ENCODE measurements at regions not wholly inside any gene's neighbourhood (a gene's known extent, or its start where the extent isn't known, plus 50 kb on each side); places are given as distances from the start of the nearest gene placed in this dataset.

DNA sequence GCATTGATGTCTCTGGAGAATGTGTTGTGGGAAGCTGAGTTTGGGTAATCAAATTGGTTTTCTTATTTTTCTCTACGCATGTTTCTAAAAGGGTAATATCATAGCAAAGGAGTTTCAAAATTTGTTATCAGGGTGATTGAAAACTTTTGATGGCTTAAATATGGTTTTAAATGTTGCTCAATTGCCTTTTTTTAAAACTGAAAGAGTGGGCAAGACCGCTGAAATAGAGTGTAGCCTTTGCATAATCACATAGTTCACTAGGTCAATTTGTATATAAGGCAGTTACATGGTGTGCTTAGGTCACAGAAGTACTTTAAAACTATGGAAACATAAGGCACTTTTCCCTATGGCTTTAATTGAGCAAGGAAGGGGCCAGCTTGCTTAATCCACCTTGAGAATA is 167.4 kb downstream of the SNAPC1 start:
- peak in 1 of 2 donors; percentile 68 for DNase-seq (ENCODE audit: low read depth in 2 of 2)
- H3K4me1 ChIP-seq (ENCODE audit: control insufficient read depth, extremely low read depth, insufficient read depth, low read length), result peaks cover 5% of the 10 kb centered on the region
- H3K4me3 ChIP-seq (replicated peaks in 1 of 4; ENCODE audit: control extremely low read depth in 1 of 4, insufficient read depth in 1 of 4, low read depth in 3 of 4, low read length in 4 of 4), result no peak overlapping the region
- TF ChIP-seq, protein P1, sequence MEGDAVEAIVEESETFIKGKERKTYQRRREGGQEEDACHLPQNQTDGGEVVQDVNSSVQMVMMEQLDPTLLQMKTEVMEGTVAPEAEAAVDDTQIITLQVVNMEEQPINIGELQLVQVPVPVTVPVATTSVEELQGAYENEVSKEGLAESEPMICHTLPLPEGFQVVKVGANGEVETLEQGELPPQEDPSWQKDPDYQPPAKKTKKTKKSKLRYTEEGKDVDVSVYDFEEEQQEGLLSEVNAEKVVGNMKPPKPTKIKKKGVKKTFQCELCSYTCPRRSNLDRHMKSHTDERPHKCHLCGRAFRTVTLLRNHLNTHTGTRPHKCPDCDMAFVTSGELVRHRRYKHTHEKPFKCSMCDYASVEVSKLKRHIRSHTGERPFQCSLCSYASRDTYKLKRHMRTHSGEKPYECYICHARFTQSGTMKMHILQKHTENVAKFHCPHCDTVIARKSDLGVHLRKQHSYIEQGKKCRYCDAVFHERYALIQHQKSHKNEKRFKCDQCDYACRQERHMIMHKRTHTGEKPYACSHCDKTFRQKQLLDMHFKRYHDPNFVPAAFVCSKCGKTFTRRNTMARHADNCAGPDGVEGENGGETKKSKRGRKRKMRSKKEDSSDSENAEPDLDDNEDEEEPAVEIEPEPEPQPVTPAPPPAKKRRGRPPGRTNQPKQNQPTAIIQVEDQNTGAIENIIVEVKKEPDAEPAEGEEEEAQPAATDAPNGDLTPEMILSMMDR (conservative IDR thresholded peaks at IDR 0.05 in 1 of 2, IDR thresholded peaks at IDR 0.05 in 1 of 2; ENCODE audit: low read depth in 1 of 2, low read length in 2 of 2), result no peak
- TF ChIP-seq EZH2 (IDR thresholded peaks at IDR 0.05; ENCODE audit: low read length, missing control alignments), result no peak
- H3K9me3 ChIP-seq (ENCODE audit: control insufficient read depth, insufficient read depth, low read depth, low read length), result no peaks in the 10 kb centered on the region
- no peaks in the 10 kb centered on the region for H3K79me2 ChIP-seq (ENCODE audit: control insufficient read depth, insufficient read depth, low read length)
- H3K4me2 ChIP-seq (ENCODE audit: extremely low read depth, insufficient read depth, low read length), result no peak overlapping the region
- H3K27ac ChIP-seq (ENCODE audit: insufficient read depth, low read length), result no peak overlapping the region
- no peaks in the 10 kb centered on the region for H3K36me3 ChIP-seq (ENCODE audit: control insufficient read depth, insufficient read depth, low read length)
- H3K27me3 ChIP-seq (ENCODE audit: control insufficient read depth, insufficient read depth, low read length), result no peaks in the 10 kb centered on the region
- H2AFZ ChIP-seq (ENCODE audit: low read length), result no peak overlapping the region
- no peaks in the 10 kb centered on the region for H4K20me1 ChIP-seq (ENCODE audit: control insufficient read depth, extremely low read depth, insufficient read depth, low read length)
- no peak overlapping the region for H3K9ac ChIP-seq (ENCODE audit: insufficient read depth, low read length)

DNA sequence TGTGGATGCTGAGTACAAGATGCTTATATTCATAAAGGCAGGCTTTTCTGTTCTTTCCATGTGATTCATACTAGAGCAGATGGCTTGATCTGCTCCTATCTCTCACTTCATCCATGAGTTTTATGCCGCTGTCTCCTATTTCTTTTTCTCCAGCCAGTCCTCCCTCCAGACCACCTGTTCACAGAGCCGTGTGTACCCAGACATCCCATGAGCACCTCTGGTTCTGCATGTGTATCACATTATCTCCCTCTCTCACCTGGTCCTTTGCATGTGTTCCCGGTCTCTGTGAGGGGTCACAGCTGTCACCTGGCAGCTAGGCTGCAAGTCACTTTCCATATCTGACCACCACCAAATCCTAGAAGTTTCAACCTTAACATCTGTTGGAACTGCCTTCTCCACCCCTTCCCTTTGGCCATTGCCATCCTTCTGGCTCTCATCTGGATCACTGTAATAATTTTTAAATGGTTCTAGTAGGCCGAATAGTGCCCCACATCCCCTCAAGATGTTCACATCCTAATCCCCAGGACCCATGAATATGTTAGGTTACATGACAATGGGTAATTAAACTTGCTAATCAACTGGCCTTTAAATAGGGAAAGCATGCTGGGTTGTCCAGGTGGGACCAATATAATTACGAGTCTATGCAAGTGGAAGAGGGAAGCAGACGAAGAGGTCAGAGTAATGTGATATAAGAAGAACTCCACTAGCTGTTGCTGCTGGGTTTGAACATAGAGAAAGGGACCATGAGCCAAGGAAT is 168.1 kb downstream of the SNAPC1 start:
- Histone ChIP-seq H3K4me3 (replicated peaks in 1 of 4; ENCODE audit: control extremely low read depth in 1 of 4, insufficient read depth in 1 of 4, low read depth in 3 of 4, low read length in 4 of 4) (no peak overlapping the region), H3K27ac (ENCODE audit: insufficient read depth, low read length) (no peak overlapping the region), H3K36me3 (ENCODE audit: control insufficient read depth, insufficient read depth, low read length) (no peaks in the 10 kb centered on the region), H3K4me1 (ENCODE audit: control insufficient read depth, extremely low read depth, insufficient read depth, low read length) (peaks cover 5% of the 10 kb centered on the region), H2AFZ (ENCODE audit: low read length) (no peak overlapping the region), H3K4me2 (ENCODE audit: extremely low read depth, insufficient read depth, low read length) (no peak overlapping the region), H4K20me1 (ENCODE audit: control insufficient read depth, extremely low read depth, insufficient read depth, low read length) (no peaks in the 10 kb centered on the region), H3K9me3 (ENCODE audit: control insufficient read depth, insufficient read depth, low read depth, low read length) (no peaks in the 10 kb centered on the region), H3K79me2 (ENCODE audit: control insufficient read depth, insufficient read depth, low read length) (no peaks in the 10 kb centered on the region), H3K27me3 (ENCODE audit: control insufficient read depth, insufficient read depth, low read length) (no peaks in the 10 kb centered on the region), H3K9ac (ENCODE audit: insufficient read depth, low read length) (no peak overlapping the region)
- no peak for DNase-seq (ENCODE audit: low read depth in 2 of 2)
- TF ChIP-seq EZH2 (IDR thresholded peaks at IDR 0.05; ENCODE audit: low read length, missing control alignments), result no peak
- TF ChIP-seq, protein P1 (conservative IDR thresholded peaks at IDR 0.05 in 1 of 2, IDR thresholded peaks at IDR 0.05 in 1 of 2; ENCODE audit: low read depth in 1 of 2, low read length in 2 of 2), result no peak

GRCh38 chr14:61932974-61933373 is 170.8 kb downstream of the SNAPC1 start:
- Histone ChIP-seq H3K36me3 (ENCODE audit: control insufficient read depth, insufficient read depth, low read length) (no peaks in the 10 kb centered on the region), H3K4me1 (ENCODE audit: control insufficient read depth, extremely low read depth, insufficient read depth, low read length) (peaks cover 3% of the 10 kb centered on the region), H3K79me2 (ENCODE audit: control insufficient read depth, insufficient read depth, low read length) (no peaks in the 10 kb centered on the region), H3K27ac (ENCODE audit: insufficient read depth, low read length) (no peak overlapping the region), H3K9me3 (ENCODE audit: control insufficient read depth, insufficient read depth, low read depth, low read length) (no peaks in the 10 kb centered on the region), H3K4me2 (ENCODE audit: extremely low read depth, insufficient read depth, low read length) (no peak overlapping the region), H3K9ac (ENCODE audit: insufficient read depth, low read length) (no peak overlapping the region), H3K27me3 (ENCODE audit: control insufficient read depth, insufficient read depth, low read length) (no peaks in the 10 kb centered on the region), H2AFZ (ENCODE audit: low read length) (no peak overlapping the region), H3K4me3 (replicated peaks in 1 of 4; ENCODE audit: control extremely low read depth in 1 of 4, insufficient read depth in 1 of 4, low read depth in 3 of 4, low read length in 4 of 4) (no peak overlapping the region), H4K20me1 (ENCODE audit: control insufficient read depth, extremely low read depth, insufficient read depth, low read length) (no peaks in the 10 kb centered on the region)
- DNase-seq (ENCODE audit: low read depth in 2 of 2), result no peak
- TF ChIP-seq, protein P1 (conservative IDR thresholded peaks at IDR 0.05 in 1 of 2, IDR thresholded peaks at IDR 0.05 in 1 of 2; ENCODE audit: low read depth in 1 of 2, low read length in 2 of 2), result no peak
- no peak for TF ChIP-seq EZH2 (IDR thresholded peaks at IDR 0.05; ENCODE audit: low read length, missing control alignments)

Measured in fibroblast of lung (primary cell).